WI38 (cell line): ENCODE measurements at regions not wholly inside any gene's neighbourhood (a gene's known extent, or its start where the extent isn't known, plus 50 kb on each side); places are given as distances from the start of the nearest gene placed in this dataset.

ENCODE experiments used
- H3K4me3 ChIP-seq: 2 replicates; pipeline ENCODE4 v1.5.1; 2011; ENCODE audit warnings: low read depth, mild to moderate bottlenecking, control low read depth, low read length
- TF ChIP-seq, protein P1 (sequence below): IDR thresholded peaks from 2 replicates; pipeline ENCODE4 v1.5.1; 2012; ENCODE audit warnings: low read depth, mild to moderate bottlenecking, control low read depth, low read length

DNA sequence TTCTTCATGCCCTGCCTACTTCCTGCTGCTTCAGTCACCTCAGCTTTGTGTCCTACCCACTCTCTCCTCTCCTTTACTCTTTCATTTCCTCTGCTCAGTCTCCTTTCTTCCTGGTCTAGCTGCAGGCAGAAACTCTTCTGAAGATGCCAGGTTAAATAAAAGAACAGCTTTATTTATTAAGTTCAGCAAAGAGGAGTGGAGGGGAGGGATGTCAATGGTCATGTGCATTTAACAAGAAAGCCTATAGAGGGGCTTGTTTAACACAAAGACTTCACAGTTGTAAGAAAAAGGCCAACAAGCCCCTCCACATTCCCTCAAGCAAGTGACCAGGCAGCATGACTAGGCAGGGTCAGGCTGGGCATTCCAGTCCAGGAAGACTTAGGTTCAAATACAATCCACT, 609.2 kb downstream of the INSC start:
- H3K4me3 ChIP-seq = no peak overlapping the region
- TF ChIP-seq, protein P1, sequence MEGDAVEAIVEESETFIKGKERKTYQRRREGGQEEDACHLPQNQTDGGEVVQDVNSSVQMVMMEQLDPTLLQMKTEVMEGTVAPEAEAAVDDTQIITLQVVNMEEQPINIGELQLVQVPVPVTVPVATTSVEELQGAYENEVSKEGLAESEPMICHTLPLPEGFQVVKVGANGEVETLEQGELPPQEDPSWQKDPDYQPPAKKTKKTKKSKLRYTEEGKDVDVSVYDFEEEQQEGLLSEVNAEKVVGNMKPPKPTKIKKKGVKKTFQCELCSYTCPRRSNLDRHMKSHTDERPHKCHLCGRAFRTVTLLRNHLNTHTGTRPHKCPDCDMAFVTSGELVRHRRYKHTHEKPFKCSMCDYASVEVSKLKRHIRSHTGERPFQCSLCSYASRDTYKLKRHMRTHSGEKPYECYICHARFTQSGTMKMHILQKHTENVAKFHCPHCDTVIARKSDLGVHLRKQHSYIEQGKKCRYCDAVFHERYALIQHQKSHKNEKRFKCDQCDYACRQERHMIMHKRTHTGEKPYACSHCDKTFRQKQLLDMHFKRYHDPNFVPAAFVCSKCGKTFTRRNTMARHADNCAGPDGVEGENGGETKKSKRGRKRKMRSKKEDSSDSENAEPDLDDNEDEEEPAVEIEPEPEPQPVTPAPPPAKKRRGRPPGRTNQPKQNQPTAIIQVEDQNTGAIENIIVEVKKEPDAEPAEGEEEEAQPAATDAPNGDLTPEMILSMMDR = no peak

DNA sequence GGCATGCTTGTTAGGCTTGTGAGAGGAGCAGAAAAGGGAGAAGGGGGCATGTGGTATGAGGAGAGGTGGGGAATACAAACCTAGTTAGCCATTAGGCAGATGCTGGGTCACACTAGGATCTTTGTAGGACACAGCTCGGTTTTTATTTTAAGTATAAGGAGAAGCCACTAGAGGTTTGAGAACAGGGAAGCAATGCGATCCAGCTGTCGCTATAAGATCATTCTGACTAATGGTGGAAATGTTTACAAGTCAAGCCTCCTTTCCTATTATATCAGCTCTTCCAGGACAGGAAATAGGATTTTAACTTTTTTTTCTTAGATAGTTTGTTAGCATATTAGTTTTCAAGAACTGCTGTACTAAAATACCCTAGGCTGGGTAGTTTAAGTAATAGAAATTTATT, 609.9 kb downstream of the INSC start:
- no peak overlapping the region for H3K4me3 ChIP-seq
- TF ChIP-seq, protein P1 = no peak

DNA sequence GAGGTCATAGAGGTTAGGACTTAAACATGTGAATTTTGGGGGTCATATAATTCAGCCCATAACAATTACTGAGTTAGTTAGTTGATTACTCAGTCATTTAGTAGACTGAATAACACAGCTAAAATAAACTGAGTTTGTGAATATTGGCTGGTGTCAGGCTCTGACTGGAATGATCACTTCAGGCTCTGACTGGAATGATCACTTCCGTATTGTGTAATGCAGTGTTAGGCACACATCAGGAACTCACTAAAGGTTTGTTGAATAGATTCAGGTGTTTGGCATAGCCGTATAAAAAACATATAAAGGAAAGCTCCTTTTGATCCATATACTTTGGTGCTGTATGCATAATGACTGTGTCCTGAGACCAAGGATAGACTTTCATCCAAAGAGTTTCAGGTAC, 610.5 kb downstream of the INSC start:
- no peak overlapping the region for H3K4me3 ChIP-seq
- TF ChIP-seq, protein P1 = no peak

DNA sequence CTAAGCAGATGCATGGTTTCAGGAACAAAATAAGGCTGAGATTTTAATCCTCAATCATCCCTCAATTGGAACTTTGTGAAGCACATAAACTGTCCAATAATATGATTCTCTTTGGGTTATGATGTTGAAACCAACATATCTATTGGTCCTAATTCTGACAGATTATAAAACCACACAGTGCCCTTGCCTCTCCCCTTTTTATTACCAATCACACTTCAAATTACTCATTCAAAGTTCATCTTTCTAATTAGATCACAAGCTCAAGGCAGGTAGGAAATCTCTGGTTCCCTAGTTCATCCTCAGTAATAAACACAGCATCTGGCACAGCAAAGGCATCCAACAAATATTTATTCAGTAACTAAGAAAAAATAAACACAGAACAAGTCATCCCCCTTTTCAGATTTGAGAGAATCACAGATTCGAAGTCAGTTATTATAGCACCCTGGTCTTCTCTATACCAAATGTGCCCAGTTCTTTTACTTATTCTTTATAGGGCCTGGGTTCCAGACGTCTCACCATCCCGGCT, 611.6 kb downstream of the INSC start:
- H3K4me3 ChIP-seq = no peak overlapping the region
- TF ChIP-seq, protein P1 = no peak

DNA sequence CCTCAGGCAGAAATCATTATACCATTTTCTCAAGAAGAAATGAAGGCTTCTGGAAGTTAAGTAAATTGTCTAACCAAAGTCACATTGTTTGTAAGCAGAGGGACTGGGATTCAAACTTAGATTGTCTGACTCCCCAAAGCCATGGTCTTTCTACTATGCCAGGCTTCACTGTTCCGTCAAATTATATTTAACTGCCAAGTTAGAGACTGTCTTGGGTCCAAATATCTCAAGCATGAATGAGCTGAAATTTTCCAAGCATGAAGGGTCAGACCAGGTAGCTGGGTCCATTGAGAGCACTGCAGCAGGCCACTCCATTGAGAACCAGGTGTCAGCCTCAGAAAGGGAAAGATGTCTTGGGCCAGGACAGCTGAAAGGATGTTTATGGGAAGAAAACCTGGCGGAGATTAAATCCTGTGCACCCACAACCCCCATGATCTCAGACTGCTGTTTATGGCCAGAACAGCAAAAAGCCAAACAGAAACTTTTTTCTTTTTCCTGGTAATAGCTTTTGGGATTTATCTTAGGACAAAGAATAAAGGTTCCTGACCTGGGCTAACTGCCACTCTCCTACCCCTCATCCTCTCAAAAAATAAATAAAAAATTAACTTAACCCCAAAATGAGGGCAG, 612.3 kb downstream of the INSC start:
- TF ChIP-seq, protein P1 = no peak
- H3K4me3 ChIP-seq = no peak overlapping the region

DNA sequence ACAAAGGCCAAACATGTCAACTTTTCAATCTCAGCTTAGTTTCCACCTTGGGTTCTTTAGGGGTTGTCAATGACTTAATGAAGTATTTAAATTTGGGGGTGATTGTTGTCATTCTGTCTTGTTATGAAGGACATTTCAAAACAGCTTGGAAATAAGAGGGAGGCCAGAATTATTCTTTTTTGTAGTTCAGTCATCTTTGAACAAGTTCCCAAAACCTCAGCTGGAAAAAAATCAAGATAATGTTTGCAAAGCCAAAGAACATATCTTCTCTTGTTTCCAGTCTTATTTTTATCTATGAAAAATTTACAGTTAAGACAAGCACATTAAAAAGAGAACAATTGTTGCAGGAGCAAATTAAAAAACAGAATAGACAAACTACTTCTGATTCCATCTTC, 612.8 kb downstream of the INSC start:
- TF ChIP-seq, protein P1 = no peak
- no peak overlapping the region for H3K4me3 ChIP-seq

DNA sequence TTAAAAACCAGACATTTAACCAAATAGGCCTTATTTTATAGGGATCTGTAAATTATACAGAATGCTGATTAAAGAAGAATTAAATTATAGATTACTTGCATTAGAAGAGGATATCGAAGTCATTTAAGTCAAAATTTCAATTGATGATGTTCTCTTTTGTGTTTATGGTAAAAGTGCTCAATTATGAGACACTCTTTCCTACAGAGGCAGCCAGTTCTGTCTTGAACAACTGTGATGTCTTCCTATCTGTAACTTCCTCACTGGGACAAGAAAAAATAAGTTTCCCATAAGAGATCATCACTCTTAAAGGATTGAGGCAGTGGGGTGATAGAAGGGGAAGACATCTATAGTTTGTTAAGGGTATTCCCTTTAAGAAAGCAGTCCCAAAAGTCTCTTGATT, 613.5 kb downstream of the INSC start:
- H3K4me3 ChIP-seq = no peak overlapping the region
- TF ChIP-seq, protein P1 = no peak
